CD8-positive, alpha-beta memory T cell (primary cell): ENCODE measurements at regions not wholly inside any gene's neighbourhood (a gene's known extent, or its start where the extent isn't known, plus 50 kb on each side); places are given as distances from the start of the nearest gene placed in this dataset.
"Not testable (repeated sequence)": the region's sequence is repeated elsewhere in the genome, so short reads cannot be mapped to it uniquely, and the experiment has no call there.

Source experiments
- CTCF ChIA-PET: fragments of 350-600 bp; sonication (Branson Sonifier 250); formaldehyde crosslinking; loops from one replicate; lab custom pipeline; 2021; ENCODE audit warnings: antibody characterized with exemption; lab: Charles Lee
- POLR2A ChIA-PET: fragments of 350-600 bp; sonication (Branson Sonifier 250); formaldehyde crosslinking; loops from one replicate; lab custom pipeline; 2021; ENCODE audit warnings: antibody characterized with exemption; lab: Charles Lee
- DNase-seq, 5 donors: peaks; one replicate each; pipeline versions ENCODE4 v3.0.0 to v3.0.0-alpha.2; 2020 to 2022; ENCODE audit warnings: mixed read lengths in 1 of 5
- H3K27ac ChIP-seq: one replicate; pipeline ENCODE4 v1.7.0; 2013; ENCODE audit warnings: low read depth, mild to moderate bottlenecking, low read length, moderate library complexity
- H3K27me3 ChIP-seq: 2 replicates; pipeline ENCODE4 v1.7.0; 2013; ENCODE audit warnings: low read length, mild to moderate bottlenecking; ENCODE audit not compliant: insufficient read depth, poor library complexity, severe bottlenecking
- H3K36me3 ChIP-seq: 2 replicates; pipeline ENCODE4 v1.7.0; 2013; ENCODE audit warnings: mild to moderate bottlenecking, low read length, moderate library complexity; ENCODE audit not compliant: insufficient read depth
- H3K4me1 ChIP-seq: 2 replicates; pipeline ENCODE4 v1.7.0; 2013; ENCODE audit warnings: mild to moderate bottlenecking, low read length, moderate library complexity; ENCODE audit not compliant: insufficient read depth
- H3K4me3 ChIP-seq: 2 replicates; pipeline ENCODE4 v1.7.0; 2013; ENCODE audit warnings: mild to moderate bottlenecking, low read length
- H3K9me3 ChIP-seq: 2 replicates; pipeline ENCODE4 v1.7.0; 2013; ENCODE audit warnings: mild to moderate bottlenecking, low read length
- H3K27ac Mint-ChIP-seq, 8 donors: one replicate each; pipeline ENCODE4 v1.8.0; 2020 to 2021; ENCODE audit warnings: mixed read lengths in 8 of 8, mild to moderate bottlenecking in 6 of 8, inconsistent platforms in 3 of 8, moderate library complexity in 3 of 8
- H3K27me3 Mint-ChIP-seq, 2 donors: one replicate each; pipeline ENCODE4 v1.8.0; 2020 to 2021; ENCODE audit warnings: mixed read lengths in 2 of 2, mild to moderate bottlenecking in 1 of 2, moderate library complexity in 1 of 2
- H3K36me3 Mint-ChIP-seq, 3 donors: one replicate each; pipeline ENCODE4 v1.8.0; 2020 to 2021; ENCODE audit warnings: mixed read lengths in 3 of 3, inconsistent platforms in 1 of 3, mild to moderate bottlenecking in 1 of 3
- H3K4me1 Mint-ChIP-seq, 3 donors: one replicate each; pipeline ENCODE4 v1.8.0; 2020 to 2021; ENCODE audit warnings: mixed read lengths in 3 of 3, inconsistent platforms in 1 of 3, mild to moderate bottlenecking in 1 of 3
- H3K4me3 Mint-ChIP-seq, 7 donors: one replicate each; pipeline ENCODE4 v1.8.0; 2020 to 2021; ENCODE audit warnings: mixed read lengths in 7 of 7, mild to moderate bottlenecking in 6 of 7, moderate library complexity in 4 of 7, inconsistent platforms in 2 of 7
- H3K9me3 Mint-ChIP-seq, 5 donors: one replicate each; pipeline ENCODE4 v1.8.0; 2020 to 2022; ENCODE audit warnings: mixed read lengths in 5 of 5, mild to moderate bottlenecking in 3 of 5, moderate library complexity in 2 of 5, inconsistent platforms in 1 of 5

- DNase-seq, H3K4me1 ChIP-seq, H3K4me3 ChIP-seq, H3K27me3 ChIP-seq, H3K27ac ChIP-seq, H3K9me3 ChIP-seq, H3K9me3 Mint-ChIP-seq, H3K36me3 ChIP-seq, H3K4me3 Mint-ChIP-seq, POLR2A ChIA-PET, H3K27me3 Mint-ChIP-seq, H3K27ac Mint-ChIP-seq, CTCF ChIA-PET: not testable (repeated sequence)
- peaks cover 11 to 16% (median 11%) of the 10 kb centered on the region in 3 donors for H3K4me1 Mint-ChIP-seq
- peaks cover 14 to 36% (median 15%) of the 10 kb centered on the region in 3 donors for H3K36me3 Mint-ChIP-seq
Measured at GRCh38 chr15:84544586-84544985, 56.2 kb upstream of the ZSCAN2 start.

DNA sequence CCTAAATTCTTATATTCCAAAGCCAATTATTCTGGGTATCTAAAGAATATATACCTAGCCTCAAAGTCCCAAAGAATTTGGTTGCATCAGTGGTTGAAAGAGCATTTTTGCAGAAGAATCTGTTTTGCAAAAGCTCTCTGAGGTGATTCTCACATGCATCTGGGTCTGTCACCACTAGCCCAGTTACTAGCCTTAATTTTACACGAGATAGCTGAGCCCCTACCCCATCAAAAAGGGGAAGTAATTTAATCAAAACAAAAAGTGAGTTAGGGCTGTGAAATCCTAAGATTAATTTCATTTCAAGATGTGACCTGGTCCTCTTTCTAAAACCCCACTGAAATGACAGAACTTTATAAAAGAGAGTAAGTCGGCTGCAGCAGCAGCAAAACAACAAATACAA is 53.7 kb upstream of the ZSCAN2 start:
- Mint-ChIP-seq H3K4me1 (peaks cover 11 to 16% (median 11%) of the 10 kb centered on the region in 3 donors), H3K36me3 (peaks cover 12 to 27% (median 15%) of the 10 kb centered on the region in 3 donors)
- H3K27me3 Mint-ChIP-seq, H3K36me3 ChIP-seq, H3K4me3 ChIP-seq, H3K27me3 ChIP-seq, H3K9me3 ChIP-seq, H3K4me3 Mint-ChIP-seq, H3K4me1 ChIP-seq, POLR2A ChIA-PET, H3K9me3 Mint-ChIP-seq, CTCF ChIA-PET, H3K27ac ChIP-seq, H3K27ac Mint-ChIP-seq, DNase-seq: not testable (repeated sequence)

- not testable (repeated sequence) for H3K4me3 Mint-ChIP-seq, H3K4me1 ChIP-seq
Measured at GRCh38 chr15:84550503-84550902, 50.3 kb upstream of the ZSCAN2 start.

More at GRCh38 chr15:84550503-84550902, 50.3 kb upstream of the ZSCAN2 start:
- H3K27ac Mint-ChIP-seq, H3K27me3 ChIP-seq, H3K27ac ChIP-seq, H3K27me3 Mint-ChIP-seq, H3K9me3 ChIP-seq, CTCF ChIA-PET, POLR2A ChIA-PET, H3K36me3 ChIP-seq, H3K9me3 Mint-ChIP-seq, H3K4me3 ChIP-seq, DNase-seq: not testable (repeated sequence)
- H3K4me1 Mint-ChIP-seq: peaks cover 12 to 27% (median 16%) of the 10 kb centered on the region in 3 donors
- peaks cover 19 to 42% (median 23%) of the 10 kb centered on the region in 3 donors for H3K36me3 Mint-ChIP-seq
